Embryonic facial prominence (tissue), 1 donor: ENCODE measurements at regions not wholly inside any gene's neighbourhood (a gene's known extent, or its start where the extent isn't known, plus 50 kb on each side); places are given as distances from the start of the nearest gene placed in this dataset.
"Not testable (repeated sequence)": the region's sequence is repeated elsewhere in the genome, so short reads cannot be mapped to it uniquely, and the experiment has no call there.

Experiments used
- DNase-seq: peaks from one replicate; pipeline ENCODE4 v3.0.0-alpha.2; 2016; ENCODE audit errors: extremely low spot score

DNA sequence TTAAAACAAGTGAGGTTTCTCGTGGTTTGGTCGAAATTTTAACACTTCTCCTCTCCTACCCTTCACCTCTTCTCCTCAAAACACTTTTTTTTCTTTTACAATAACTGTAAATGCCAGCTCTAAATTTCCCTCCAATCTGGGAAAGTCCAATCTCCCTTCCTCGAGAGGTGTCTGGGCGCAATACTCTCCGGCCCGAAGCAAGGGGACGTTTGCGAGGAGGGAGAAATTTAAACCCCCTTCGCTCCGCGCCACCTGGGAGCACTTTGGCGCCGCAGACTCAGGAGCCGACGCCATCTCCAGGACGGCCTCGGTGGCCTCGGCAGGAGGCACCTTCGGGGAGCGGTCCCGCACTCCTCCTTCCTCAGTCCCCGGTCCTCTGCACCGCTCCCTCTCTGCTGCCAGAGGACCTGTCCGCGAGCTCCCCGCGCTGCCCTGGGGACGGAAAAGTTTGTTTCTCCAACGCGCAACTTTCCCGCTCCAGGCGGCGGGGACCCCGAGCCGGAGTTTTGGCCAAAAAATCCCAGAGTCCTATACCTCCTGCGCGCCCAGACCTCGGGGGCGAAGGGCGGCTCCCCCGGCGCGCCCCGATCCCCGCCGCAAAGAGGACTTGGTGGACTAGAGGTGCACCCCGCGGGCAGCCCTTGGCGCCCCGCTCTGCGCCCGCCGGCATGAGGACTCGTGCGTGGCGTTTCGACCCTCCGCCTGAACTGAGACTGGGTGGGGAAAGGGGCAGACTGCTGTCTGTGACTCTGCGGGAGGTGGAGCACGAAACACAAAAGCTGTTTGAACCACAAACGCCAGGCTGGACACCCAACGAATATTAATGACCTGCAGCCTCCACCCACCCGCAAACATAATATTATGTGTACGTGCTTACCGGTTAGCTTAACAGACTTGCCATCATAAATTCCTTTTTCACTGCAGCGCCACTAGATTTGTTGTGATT, 95.2 kb upstream of the HMGA2 start:
- no peak for DNase-seq

DNA sequence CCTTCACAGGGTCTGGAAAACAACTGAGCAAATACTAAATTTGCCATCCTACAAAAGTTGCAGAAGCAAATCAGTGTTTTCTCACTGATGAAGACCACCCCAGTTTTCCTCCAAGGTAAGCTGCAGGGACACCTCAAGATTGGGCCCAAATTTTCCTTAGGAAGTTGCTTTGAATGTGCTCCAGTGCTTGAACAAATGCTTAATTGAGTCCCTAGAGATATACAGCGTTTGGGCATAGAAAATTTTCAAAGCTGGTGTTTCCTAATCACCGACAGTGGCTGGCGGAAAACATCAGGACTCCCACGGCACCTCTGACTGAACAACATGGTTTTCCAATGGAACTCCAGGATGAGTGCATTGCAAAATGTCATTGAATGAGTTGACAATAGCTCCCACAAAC, 92.5 kb upstream of the HMGA2 start:
- DNase-seq: no peak

DNA sequence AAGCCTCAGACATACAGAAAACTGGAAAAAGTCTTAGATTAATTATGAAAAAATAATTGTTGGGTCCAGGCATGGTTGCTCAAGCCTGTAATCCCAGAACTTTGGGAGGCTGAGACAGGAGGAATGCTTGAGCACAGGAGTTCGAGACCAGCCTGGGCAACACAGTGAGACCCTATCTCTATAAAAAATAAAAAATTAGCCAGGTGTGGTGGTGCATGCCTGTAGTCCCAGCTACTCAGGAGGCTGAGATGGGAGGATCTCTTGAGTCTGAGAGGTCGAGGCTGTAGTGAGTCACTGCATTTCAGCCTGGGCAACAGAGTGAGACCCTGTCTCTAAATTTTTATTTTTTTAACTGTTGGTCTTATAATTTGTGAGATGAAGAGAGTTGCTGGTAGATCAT, 90.6 kb upstream of the HMGA2 start:
- DNase-seq: not testable (repeated sequence)

DNA sequence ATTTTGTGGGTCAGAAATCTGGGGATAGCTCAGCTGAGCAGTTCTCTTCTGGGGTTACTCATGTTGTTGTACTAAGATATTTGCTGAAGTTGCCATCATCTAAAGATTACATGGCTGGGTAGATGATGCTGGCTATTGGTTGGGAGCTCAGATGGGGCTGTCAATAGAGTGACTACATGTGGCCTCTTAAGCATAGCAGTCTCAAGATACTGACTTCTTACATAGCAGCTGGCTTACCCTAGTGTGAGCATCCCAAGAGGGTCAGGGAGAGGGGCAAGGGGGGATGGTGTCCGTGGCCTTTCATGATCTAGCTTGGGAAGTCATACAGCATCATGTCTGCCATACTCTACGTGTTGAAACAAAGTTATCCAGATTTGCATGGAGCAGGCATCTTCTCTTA, 90.1 kb upstream of the HMGA2 start:
- no peak for DNase-seq

DNA sequence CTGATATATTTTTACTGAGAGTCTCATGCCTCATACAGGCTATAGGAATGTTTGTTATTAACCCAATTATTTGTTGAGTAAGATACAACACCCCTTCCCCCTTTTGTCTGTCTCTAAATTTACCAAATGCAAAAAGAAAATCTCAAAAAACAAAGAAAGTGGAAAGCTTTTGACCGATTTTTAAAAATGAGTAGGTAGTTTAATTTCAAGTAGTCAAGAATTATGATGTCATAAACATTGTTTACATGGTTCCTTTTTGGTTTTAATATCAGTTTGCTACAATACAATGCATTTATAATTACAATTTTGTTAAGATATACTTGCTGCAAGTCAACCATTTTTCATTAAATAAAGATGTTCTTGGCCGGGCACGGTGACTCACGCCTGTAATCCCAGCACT, 84.7 kb upstream of the HMGA2 start:
- DNase-seq: no peak

DNA sequence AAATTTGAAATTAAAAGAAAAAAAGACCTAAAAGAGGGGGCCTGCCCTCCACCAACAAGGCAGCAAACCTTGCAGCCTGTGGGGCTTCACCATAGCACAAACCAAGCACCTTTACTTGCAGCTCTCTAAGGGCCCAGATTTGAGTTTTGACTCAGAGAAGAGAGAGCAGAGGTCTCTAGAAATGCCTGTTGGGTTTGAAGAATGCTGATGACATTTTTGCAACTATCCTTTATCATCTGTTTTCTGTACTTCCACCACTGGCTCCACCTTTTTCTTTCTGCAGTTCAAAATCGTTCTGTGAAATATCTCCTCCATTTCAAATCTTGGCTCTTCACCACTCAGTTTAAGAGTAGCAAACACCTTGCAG, 83.8 kb upstream of the HMGA2 start:
- no peak for DNase-seq

DNA sequence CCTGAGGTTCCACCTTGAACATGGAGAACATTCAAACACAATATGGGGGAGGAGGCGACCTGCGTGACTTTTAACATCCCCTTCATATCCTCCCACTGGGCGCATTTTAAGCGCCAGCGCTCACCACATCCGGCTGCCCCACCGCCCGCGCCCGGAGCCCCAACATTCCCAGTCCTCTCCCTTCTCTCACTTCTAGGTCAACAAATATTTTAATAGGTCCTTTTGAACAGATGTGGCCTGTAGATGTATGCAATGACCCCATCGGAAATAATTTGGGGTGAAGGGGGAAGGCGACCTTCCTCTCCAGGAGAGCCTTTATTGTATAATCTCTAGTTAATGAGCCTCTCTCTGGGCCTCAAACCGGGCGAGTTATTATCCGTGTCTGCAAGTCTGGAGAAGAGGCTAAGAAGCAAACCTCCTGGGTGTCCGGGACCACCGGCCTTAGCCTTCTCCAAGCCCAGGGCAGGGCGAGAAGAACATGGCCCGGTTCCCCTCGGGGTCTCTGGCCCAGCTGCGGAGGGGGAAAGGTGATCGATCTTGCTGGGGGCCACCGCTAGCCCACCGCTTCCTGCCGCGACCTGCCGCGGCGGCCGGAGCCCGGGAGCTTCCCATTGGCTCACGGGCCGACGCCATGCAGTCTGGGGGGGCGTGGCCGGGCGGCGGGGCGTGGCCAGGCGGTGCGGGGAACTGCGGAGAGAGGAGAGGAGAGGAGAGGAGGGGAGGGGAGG, 83.2 kb upstream of the HMGA2 start:
- DNase-seq: peak; percentile 55

DNA sequence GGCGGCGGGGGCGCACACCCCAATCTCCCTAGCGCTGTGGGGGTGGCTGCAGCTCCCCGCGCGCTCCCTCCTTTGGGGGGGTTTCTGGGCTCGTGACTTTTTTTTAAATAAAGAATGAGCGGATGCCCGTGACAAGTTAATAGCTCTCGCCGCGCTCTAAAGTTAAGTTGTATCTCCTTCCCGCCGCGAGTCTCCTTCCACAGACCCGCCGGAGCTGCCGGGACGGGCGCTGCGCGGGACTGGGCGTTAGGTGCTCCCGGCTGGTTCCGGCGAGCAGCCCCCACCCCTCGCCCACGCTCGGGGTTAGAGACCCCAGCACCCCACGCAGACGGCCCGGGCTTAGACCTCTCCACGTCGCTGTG, 82.6 kb upstream of the HMGA2 start:
- peak; percentile 52 for DNase-seq

DNA sequence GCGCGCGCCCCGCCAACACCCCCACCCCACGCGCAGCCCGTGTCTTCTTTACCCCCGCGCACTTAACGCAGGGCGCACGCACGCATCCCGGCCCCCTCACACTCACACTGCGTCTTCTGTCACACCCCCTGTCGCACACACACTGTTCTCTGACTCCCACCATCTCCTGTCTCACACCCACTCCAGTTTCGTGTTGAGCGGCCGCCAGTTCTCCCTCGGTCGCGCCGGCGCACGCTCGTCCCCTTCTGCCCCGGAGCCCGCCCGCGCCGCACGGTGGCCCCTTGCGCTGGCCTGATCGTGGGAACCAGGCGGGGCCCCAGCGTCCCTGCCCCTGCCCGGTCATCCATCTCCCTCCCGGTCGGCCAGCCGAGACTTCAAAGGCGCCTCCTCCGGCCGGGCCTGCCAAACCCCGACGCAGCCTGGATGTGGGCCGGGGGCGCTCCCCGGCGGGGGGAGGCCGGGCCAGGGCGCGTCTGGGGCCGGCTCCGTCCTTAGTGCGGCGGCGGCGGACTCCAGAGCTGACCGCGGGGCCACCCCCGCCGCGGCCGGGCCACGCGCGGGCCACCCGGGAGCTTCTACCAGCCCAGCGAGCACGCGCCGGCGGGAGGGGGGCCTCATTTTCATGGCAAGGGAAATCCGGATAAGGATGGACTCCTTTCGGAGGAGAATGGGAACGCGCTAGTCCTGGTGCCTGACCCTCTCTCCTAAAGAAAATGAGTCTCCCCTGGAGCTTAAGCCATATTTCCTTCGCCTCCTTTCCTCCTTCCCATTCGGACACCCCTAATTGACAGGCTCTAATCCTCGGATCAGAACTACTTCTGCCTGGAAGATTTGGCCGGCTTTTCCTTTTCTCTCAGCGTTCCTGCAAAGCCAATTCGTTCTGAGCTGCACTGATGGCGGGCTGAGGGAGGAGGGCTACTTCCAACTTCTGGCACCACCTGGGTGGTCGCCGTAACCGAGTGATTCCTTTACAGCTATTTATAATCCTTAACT, 82.0 kb upstream of the HMGA2 start:
- DNase-seq: peak; percentile 51

DNA sequence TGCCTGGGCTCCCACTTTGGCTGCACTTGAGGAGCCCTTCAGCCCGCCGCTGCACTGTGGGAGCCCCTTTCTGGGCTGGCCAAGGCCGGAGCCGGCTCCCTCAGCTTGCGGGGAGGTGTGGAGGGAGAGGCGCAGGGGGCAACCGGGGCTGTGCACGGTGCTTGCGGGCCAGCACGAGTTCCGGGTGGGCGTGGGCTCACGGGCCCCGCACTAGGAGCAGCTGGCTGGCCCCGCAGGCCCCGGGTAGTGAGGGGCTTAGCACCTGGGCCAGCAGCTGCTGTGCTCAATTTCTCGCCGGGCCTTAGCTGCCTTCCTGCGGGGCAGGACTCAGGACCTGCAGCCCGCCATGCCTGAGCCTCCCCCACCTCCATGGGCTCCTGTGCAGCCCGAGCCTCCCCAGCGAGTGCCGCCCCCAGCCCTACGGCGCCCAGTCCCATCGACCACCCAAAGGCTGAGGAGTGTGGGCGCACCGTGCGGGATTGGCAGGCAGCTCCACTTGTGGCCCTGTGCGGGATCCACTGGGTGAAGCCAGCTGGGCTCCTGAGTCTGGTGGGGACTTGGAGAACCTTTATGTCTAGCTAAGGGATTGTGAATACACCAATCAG, 79.9 kb upstream of the HMGA2 start:
- not testable (repeated sequence) for DNase-seq

DNA sequence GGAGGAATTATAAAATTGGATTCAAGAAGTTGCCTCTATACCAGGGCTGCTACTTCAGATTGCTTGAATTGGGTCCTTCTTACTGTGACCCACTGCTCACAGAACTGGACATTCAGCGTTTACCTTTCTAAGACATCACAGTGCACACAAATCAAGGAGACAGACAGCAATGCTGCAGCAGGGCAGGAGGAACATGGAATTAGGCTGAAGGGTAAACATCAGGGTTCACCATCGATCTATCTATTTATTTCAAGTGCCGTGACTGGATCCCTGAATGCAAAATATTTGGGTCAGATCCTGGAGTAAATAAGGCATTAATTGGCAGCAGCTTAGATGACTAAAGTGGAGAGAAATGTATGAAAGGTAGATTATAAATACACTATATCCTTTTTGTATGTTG, 76.9 kb upstream of the HMGA2 start:
- DNase-seq: no peak

DNA sequence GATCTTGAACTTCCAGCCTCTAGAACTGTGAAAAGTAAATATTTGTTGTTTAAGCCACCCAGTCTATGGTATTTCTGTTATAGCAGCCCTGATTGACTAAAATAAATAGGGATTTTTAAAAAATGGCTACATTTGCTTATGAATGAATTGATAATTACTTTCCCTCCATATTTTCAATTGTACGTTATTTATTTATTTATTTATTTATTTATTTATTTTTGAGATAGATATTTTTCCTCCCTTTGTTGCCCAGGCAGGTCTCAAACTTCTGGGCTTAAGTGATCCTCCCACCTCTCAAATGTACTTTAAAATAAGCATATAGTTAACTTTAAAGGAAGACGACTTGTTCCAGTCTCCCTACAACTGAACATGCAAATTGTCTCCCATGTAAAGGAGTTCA, 76.0 kb upstream of the HMGA2 start:
- DNase-seq: no peak

DNA sequence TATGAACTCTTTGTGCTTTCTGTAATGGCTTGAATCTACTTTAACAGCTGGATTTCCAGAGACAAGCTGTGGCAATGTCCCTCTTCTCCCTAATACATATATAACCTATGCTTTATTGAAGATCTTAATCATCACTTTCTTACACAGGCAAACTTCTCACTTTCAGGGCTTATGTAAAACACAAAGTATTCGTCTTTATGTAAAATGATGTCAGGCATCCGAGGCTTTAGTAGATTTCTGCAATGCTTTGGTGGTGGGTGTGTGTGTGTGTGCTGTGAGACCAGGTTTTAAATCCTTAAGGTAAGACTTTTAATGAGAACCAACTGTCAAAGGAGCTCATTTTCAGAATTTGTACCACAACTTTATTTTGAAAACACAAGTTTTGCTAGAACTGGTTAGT, 70.0 kb upstream of the HMGA2 start:
- no peak for DNase-seq

DNA sequence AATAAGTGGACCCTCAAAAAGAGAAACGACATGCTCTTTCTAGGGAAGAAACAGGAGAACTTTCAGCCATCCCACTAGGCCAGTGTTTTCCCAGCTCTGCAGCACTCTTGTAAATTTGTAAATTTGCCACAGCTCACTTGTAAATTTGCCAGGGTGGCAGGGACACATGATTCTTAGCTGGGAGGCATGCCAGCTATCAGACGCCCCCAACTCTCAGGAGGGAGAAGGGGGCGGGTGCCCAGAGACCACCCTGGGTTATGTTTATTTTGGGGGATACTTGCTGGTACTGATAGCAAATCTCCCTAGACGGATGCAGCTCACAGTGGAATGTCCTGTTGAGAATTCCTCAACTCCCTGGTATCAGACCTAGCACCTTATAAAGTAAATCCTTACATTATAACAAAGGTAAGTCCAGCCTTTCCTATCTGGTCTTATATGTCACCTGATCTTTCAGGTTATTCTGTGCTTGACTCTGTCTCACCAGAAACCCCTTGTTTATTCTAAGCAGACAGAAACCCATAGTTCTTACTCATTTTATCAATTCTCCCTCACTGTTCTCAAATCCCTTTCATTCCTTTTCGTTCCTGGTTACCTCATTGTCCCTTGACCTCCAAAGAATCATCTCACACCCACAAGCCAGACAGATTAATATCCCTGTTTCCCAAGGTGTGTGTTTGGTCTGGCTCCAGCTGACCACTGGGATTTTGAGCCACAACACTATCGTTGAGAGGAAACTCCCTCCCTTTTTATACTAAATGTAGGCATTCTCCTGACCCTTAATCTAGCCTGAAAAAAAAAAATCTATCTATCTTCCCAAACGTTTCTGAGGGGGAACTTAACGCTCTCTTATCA, 69.3 kb upstream of the HMGA2 start:
- no peak for DNase-seq

DNA sequence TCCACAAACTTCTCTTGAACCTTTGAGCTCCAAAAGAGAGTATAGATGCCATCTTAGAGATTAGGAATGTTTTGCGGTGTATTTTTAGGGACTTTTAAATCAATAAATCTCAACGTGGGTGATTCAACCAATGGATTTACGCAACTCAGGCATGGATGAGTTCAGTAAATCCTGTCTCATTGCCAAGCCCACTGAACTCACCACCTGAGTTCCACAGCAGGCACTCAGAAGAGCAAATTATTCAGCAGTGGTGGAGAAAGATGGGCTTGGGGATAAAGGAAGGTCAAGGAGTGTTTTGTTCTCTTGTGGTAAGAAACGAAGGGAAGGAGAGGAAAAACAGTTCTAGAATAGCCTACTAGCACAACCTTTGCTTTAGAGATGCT, 68.7 kb upstream of the HMGA2 start:
- DNase-seq: no peak

DNA sequence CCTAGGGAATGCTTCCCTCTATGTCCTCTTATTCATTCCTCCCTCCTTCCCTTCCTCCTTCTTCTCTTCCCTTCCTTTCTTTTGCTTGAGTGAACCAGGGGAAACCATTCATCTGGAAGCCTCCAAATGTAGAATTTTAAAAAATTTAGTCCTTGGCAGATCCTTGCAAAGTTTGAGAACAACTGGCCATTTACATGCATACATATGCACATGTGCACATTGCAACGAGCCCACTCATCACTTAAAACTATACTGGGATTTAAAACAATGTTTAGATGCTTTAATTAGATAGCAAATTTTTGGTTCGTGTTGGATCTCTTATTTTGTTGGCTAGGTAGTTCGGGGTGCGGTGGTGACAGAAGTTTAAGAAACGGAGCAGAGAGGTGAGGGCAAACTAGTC, 68.0 kb upstream of the HMGA2 start:
- DNase-seq: no peak

DNA sequence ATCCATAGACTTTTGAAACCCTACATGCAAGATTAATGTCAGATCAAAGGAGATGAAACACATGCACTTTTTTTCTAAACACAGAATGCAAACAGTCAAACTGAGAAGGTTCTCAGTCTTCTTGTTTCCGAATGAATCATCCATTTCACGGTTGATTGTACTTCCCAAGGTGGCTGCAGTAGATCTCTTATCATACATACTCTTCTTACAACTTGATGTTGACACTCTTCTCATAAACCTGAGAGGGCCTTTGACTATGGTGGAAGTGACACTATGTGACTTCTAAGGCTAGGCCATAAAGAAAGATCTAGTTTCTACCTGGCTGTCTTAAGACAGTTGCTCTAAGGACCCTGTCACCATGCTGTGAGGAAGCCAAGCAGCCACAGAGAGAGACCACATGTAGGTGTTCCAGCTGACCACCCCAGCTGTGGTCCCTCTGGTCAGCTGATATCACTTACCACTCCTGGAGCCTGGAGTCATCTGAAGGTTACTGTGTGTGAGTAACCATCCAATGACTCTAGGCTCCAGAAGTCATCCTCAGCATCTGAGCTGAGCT, 67.2 kb upstream of the HMGA2 start:
- DNase-seq: no peak

DNA sequence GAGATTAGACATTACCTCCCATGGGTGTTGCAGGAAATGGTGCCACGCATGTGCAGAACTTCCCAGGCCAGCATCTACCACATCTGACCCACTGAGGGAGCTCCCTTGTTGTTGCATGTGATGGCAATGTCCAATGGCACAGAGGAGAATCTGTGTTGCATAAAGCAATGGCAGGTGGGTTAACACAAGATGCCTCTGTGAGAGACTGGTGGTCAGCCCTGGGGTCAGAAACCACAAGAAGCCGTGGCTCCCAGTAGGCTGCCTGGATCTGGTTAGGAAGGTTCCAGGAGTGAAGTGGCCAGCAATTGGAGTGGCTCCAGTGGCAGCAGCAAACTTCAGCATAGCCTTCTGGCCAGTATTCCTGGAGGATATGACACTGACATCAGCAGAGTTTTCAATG, 65.9 kb upstream of the HMGA2 start:
- DNase-seq: no peak

DNA sequence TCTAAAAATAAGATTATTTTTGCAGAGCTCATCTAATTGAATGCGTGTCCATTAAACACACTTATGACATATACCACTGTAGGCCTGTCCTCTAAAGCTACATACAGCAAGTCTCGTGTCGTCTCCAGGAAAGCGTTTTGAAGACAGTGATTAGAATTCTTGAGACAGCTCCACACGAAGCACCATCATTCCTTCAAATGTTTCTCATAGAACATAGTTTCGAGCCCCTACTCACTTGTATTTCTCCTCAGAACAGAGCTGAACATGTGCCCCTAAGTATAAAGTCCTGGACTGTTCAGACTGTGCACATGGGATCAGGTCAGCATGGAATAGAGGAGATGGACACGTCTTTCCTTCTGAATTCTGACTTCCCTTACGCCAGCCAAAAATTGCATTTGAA, 64.5 kb upstream of the HMGA2 start:
- no peak for DNase-seq

DNA sequence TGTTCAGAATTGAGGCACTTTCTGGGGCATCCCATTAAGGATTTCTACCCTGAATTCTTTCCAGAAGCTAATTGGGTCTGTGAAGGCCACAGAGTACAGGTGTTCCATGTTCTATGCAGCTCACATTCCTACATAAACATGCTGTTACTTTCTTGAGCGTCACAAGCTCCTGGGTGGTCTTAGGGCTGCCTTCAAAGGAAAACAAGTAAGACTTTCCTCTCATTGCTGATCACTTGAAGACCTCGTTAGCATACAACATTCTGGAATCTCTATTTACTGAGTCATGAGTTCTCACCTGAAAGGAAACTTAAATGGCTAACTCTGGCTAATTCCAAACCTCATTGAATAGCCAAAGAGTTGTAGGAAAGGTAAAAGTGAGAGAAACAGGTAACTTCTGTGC, 63.0 kb upstream of the HMGA2 start:
- DNase-seq: no peak
